Sigmoid colon (tissue), 4 donors: ENCODE measurements at regions not wholly inside any gene's neighbourhood (a gene's known extent, or its start where the extent isn't known, plus 50 kb on each side); places are given as distances from the start of the nearest gene placed in this dataset.

ENCODE experiments used
- EP300 ChIP-seq, 4 donors: sonication (generic); formaldehyde crosslinking; IDR thresholded peaks; one replicate each; pipeline ENCODE4 v1.6.1; 2017; ENCODE audit warnings: antibody characterized with exemption in 4 of 4
- TF ChIP-seq, protein P1 (sequence below), 4 experiments: fragments of 450-650 bp in 3 of 4; fragments of 200-600 bp in 1 of 4; IDR thresholded peaks; one replicate each; pipeline ENCODE4 v1.5.1; 2016 to 2019; ENCODE audit warnings: antibody characterized with exemption in 4 of 4, mild to moderate bottlenecking in 3 of 4, moderate library complexity in 2 of 4

DNA sequence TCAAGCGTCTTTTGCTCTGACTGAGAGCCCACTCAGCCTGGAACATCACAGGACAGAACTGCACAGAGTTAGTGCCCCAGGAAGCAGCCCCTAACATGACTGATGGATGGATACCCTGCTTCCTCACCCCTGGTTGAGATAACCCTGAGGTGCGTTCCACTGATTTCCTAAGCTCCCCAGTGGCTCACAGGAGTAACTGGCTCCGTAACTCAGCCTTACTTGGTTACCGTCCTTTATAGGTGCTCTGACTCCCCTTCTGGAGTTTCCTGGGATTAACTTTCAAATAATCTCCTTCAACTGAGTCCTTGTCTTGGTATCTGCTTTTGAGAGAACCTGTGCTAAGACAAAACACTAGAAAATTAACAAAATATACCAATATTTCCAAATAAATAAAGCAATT lies 449.5 kb downstream of the AGTPBP1 start:
- TF ChIP-seq, protein P1, sequence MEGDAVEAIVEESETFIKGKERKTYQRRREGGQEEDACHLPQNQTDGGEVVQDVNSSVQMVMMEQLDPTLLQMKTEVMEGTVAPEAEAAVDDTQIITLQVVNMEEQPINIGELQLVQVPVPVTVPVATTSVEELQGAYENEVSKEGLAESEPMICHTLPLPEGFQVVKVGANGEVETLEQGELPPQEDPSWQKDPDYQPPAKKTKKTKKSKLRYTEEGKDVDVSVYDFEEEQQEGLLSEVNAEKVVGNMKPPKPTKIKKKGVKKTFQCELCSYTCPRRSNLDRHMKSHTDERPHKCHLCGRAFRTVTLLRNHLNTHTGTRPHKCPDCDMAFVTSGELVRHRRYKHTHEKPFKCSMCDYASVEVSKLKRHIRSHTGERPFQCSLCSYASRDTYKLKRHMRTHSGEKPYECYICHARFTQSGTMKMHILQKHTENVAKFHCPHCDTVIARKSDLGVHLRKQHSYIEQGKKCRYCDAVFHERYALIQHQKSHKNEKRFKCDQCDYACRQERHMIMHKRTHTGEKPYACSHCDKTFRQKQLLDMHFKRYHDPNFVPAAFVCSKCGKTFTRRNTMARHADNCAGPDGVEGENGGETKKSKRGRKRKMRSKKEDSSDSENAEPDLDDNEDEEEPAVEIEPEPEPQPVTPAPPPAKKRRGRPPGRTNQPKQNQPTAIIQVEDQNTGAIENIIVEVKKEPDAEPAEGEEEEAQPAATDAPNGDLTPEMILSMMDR (IDR thresholded peaks at IDR 0.05): no peak
- TF ChIP-seq EP300 (IDR thresholded peaks at IDR 0.05): no peak
